Peyer's patch (tissue), 4 donors: ENCODE measurements at regions not wholly inside any gene's neighbourhood (a gene's known extent, or its start where the extent isn't known, plus 50 kb on each side); places are given as distances from the start of the nearest gene placed in this dataset.

Experiments used
- CTCF ChIP-seq, 6 experiments: fragments of 450-650 bp in 4 of 6; fragments of 200-600 bp in 2 of 6; sonication (generic) in 1 of 6; IDR thresholded peaks; one replicate each; pipeline ENCODE4 v1.5.1; 2017 to 2019; ENCODE audit warnings: antibody characterized with exemption in 6 of 6, mild to moderate bottlenecking in 3 of 6, moderate library complexity in 1 of 6
- POLR2A ChIP-seq, 2 donors: fragments of 450-650 bp; IDR thresholded peaks; one replicate each; pipeline ENCODE4 v1.5.1; 2017; ENCODE audit warnings: antibody characterized with exemption in 2 of 2, mild to moderate bottlenecking in 2 of 2, moderate library complexity in 2 of 2

GRCh38 chr10:110399106-110399964 is 94.6 kb upstream of the SMNDC1 start:
- TF ChIP-seq CTCF (IDR thresholded peaks at IDR 0.05) (no peak), POLR2A (IDR thresholded peaks at IDR 0.05) (no peak)
